ENCODE measurements at regions not wholly inside any gene's neighbourhood (a gene's known extent, or its start where the extent isn't known, plus 50 kb on each side); places are given as distances from the start of the nearest gene placed in this dataset.

GRCh38 chr2:237167038-237167437, 81.3 kb downstream of the COPS8 start:
- no peak for DNase-seq
- Histone ChIP-seq H3K9ac (ENCODE audit: insufficient read depth, low read length, poor library complexity, severe bottlenecking) (no peak overlapping the region), H3K4me2 (replicated peaks; ENCODE audit: extremely low read depth, low read length, poor library complexity, severe bottlenecking) (no peak overlapping the region), H3K27ac (ENCODE audit: low read depth in 1 of 2, low read length in 2 of 2) (no peak overlapping the region), H3K9me3 (replicated peaks in 1 of 2; ENCODE audit: control insufficient read depth in 1 of 2, insufficient read depth in 1 of 2, low read length in 2 of 2) (no peaks in the 10 kb centered on the region), H3K79me2 (ENCODE audit: insufficient read depth, low read length) (no peaks in the 10 kb centered on the region), H3K27me3 (ENCODE audit: control insufficient read depth in 2 of 2, insufficient read depth in 2 of 2, low read length in 2 of 2) (peaks cover 2% of the 10 kb centered on the region in 2 donors), H2AFZ (ENCODE audit: insufficient read depth, low read depth, low read length, poor library complexity, severe bottlenecking) (no peak overlapping the region), H3K4me1 (ENCODE audit: control insufficient read depth in 1 of 2, insufficient read depth in 2 of 2, low read length in 2 of 2) (no peaks in the 10 kb centered on the region), H3K4me3 (replicated peaks in 1 of 3; ENCODE audit: low read depth in 2 of 3, low read length in 3 of 3) (no peak overlapping the region), H4K20me1 (ENCODE audit: insufficient read depth, low read length) (no peaks in the 10 kb centered on the region), H3K36me3 (replicated peaks in 1 of 2; ENCODE audit: control insufficient read depth in 1 of 2, insufficient read depth in 2 of 2, low read length in 2 of 2) (no peaks in the 10 kb centered on the region)
- Mint-ChIP-seq H3K36me3 (no peaks in the 10 kb centered on the region), H3K9me3 (peaks cover 0 to 8% (median 3%) of the 10 kb centered on the region in 7 donors), H3K27ac (no peak overlapping the region), H3K27me3 (ENCODE audit: low read depth in 3 of 3) (peaks cover 4 to 13% (median 12%) of the 10 kb centered on the region in 3 donors), H3K4me3 (no peak overlapping the region), H3K4me1 (no peaks in the 10 kb centered on the region)
- intact Hi-C loops (cut with micrococcal nuclease): no loop called here
- no CpG with 5 or more reads among the region's 4 CpGs for WGBS (ENCODE audit: insufficient coverage)
- TF ChIP-seq CTCF (IDR thresholded peaks at IDR 0.05): no peak

- Histone ChIP-seq H2AFZ (ENCODE audit: insufficient read depth, low read depth, low read length, poor library complexity, severe bottlenecking) (no peak overlapping the region), H3K4me1 (ENCODE audit: control insufficient read depth in 1 of 2, insufficient read depth in 2 of 2, low read length in 2 of 2) (no peaks in the 10 kb centered on the region), H3K36me3 (replicated peaks in 1 of 2; ENCODE audit: control insufficient read depth in 1 of 2, insufficient read depth in 2 of 2, low read length in 2 of 2) (no peaks in the 10 kb centered on the region), H3K27ac (ENCODE audit: low read depth in 1 of 2, low read length in 2 of 2) (no peak overlapping the region), H3K79me2 (ENCODE audit: insufficient read depth, low read length) (no peaks in the 10 kb centered on the region), H4K20me1 (ENCODE audit: insufficient read depth, low read length) (no peaks in the 10 kb centered on the region), H3K4me3 (replicated peaks in 1 of 3; ENCODE audit: low read depth in 2 of 3, low read length in 3 of 3) (no peak overlapping the region), H3K9me3 (replicated peaks in 1 of 2; ENCODE audit: control insufficient read depth in 1 of 2, insufficient read depth in 1 of 2, low read length in 2 of 2) (no peaks in the 10 kb centered on the region), H3K9ac (ENCODE audit: insufficient read depth, low read length, poor library complexity, severe bottlenecking) (no peak overlapping the region), H3K27me3 (ENCODE audit: control insufficient read depth in 2 of 2, insufficient read depth in 2 of 2, low read length in 2 of 2) (peaks cover 4% of the 10 kb centered on the region in 2 donors), H3K4me2 (replicated peaks; ENCODE audit: extremely low read depth, low read length, poor library complexity, severe bottlenecking) (no peak overlapping the region)
- Mint-ChIP-seq H3K4me1 (no peaks in the 10 kb centered on the region), H3K9me3 (peaks cover 0 to 8% (median 3%) of the 10 kb centered on the region in 7 donors), H3K27me3 (ENCODE audit: low read depth in 3 of 3) (peaks cover 4 to 15% (median 8%) of the 10 kb centered on the region in 3 donors), H3K36me3 (no peaks in the 10 kb centered on the region), H3K4me3 (no peak overlapping the region), H3K27ac (no peak overlapping the region)
- DNase-seq: no peak
- intact Hi-C loops (cut with micrococcal nuclease): no loop called here
- TF ChIP-seq CTCF (IDR thresholded peaks at IDR 0.05): no peak
- no CpG with 5 or more reads among the region's 5 CpGs for WGBS (ENCODE audit: insufficient coverage)
Observed at GRCh38 chr2:237167934-237168333, 82.2 kb downstream of the COPS8 start.
